ENCODE measurements at regions not wholly inside any gene's neighbourhood (a gene's known extent, or its start where the extent isn't known, plus 50 kb on each side); places are given as distances from the start of the nearest gene placed in this dataset.

- TF ChIP-seq POLR2A (IDR thresholded peaks at IDR 0.05), result no peak
- TF ChIP-seq CTCF (IDR thresholded peaks at IDR 0.05), result no peak
Measured at GRCh38 chr1:80424249-80424648, 1376.5 kb upstream of the ADGRL2 start.

All from sigmoid colon (tissue), 3 donors.